NCI-H1105 treated with DMSO at 0.1 percent for 48 hours (cell line): ENCODE measurements at regions not wholly inside any gene's neighbourhood (a gene's known extent, or its start where the extent isn't known, plus 50 kb on each side); places are given as distances from the start of the nearest gene placed in this dataset.

Experiments used
- DNase-seq: peaks from one replicate; lab custom pipeline; 2025; lab: John Stamatoyannopoulos, UW

GRCh38 chr2:4486971-4487370 is 783.6 kb downstream of the DCDC2C start:
- DNase-seq: no peak

- no peak for DNase-seq
These were observed 796.1 kb downstream of the DCDC2C start for GRCh38 chr2:4499316-4500030.

- DNase-seq: no peak
These were observed 798.1 kb downstream of the DCDC2C start for GRCh38 chr2:4501525-4501924.

- no peak for DNase-seq
These were observed 799.0 kb downstream of the DCDC2C start for GRCh38 chr2:4502230-4502843.

GRCh38 chr2:4507661-4508060 is 804.3 kb downstream of the DCDC2C start:
- DNase-seq: peak; percentile 89

- no peak for DNase-seq
These were observed 812.7 kb downstream of the DCDC2C start for GRCh38 chr2:4515871-4516761.

GRCh38 chr2:4518596-4518995 is 815.2 kb downstream of the DCDC2C start:
- no peak for DNase-seq

GRCh38 chr2:4522498-4523421 is 819.4 kb downstream of the DCDC2C start:
- no peak for DNase-seq

GRCh38 chr2:4527416-4527815 is 824.0 kb downstream of the DCDC2C start:
- DNase-seq: no peak

- DNase-seq: no peak
These were observed 824.9 kb downstream of the DCDC2C start for GRCh38 chr2:4528246-4528645.

- DNase-seq: no peak
These were observed 825.4 kb downstream of the DCDC2C start for GRCh38 chr2:4528773-4529172.

- no peak for DNase-seq
These were observed 826.4 kb downstream of the DCDC2C start for GRCh38 chr2:4529738-4530137.

GRCh38 chr2:4530231-4530630 is 826.9 kb downstream of the DCDC2C start:
- no peak for DNase-seq

GRCh38 chr2:4533806-4534205 is 830.4 kb downstream of the DCDC2C start:
- no peak for DNase-seq

- no peak for DNase-seq
These were observed 835.7 kb downstream of the DCDC2C start for GRCh38 chr2:4539121-4539520.

- no peak for DNase-seq
These were observed 846.4 kb downstream of the DCDC2C start for GRCh38 chr2:4549666-4550210.

GRCh38 chr2:4551691-4552474 is 848.5 kb downstream of the DCDC2C start:
- no peak for DNase-seq

- no peak for DNase-seq
These were observed 849.9 kb downstream of the DCDC2C start for GRCh38 chr2:4553241-4553640.

GRCh38 chr2:4556135-4556896 is 852.9 kb downstream of the DCDC2C start:
- no peak for DNase-seq

GRCh38 chr2:4561196-4561595 is 857.8 kb downstream of the DCDC2C start:
- DNase-seq: no peak
